K562 (cell line): ENCODE measurements at regions not wholly inside any gene's neighbourhood (a gene's known extent, or its start where the extent isn't known, plus 50 kb on each side); places are given as distances from the start of the nearest gene placed in this dataset.

Experiments
- CHD4 ChIP-seq: fragments of 200-600 bp; sonication (generic); IDR thresholded peaks from 3 replicates; pipeline ENCODE4 v1.6.1; 2012; ENCODE audit warnings: low read depth, mild to moderate bottlenecking, mixed read lengths, low read length, inconsistent platforms; ENCODE audit not compliant: insufficient read depth, insufficient replicate concordance, poor library complexity, severe bottlenecking
- ETV5 ChIP-seq: sonication (generic); formaldehyde crosslinking; IDR thresholded peaks from 2 replicates; pipeline ENCODE4 v1.4.0; 2020; ENCODE audit warnings: low read depth, mild to moderate bottlenecking, missing genetic modification reagents
- GTF2F1 ChIP-seq: IDR thresholded peaks from 2 replicates; pipeline ENCODE4 v1.6.1; 2011; ENCODE audit warnings: low read depth, low read length, improper control_type of control experiment
- MAFG ChIP-seq: fragments of 450-650 bp; conservative IDR thresholded peaks from 2 replicates; pipeline ENCODE4 v1.6.1; 2016; ENCODE audit warnings: missing genetic modification characterization, missing compliant biosample characterization
- PRDM10 ChIP-seq: fragments of 450-650 bp; IDR thresholded peaks from 2 replicates; pipeline ENCODE4 v1.6.1; 2018; ENCODE audit not compliant: partially characterized antibody
- TEAD4 ChIP-seq, 2 experiments: sonication (generic) in 1 of 2; formaldehyde crosslinking in 1 of 2; IDR thresholded peaks; 2 replicates each; pipeline versions ENCODE4 v1.6.1 to v1.8.0; 2012 to 2022; ENCODE audit warnings: borderline replicate concordance in 1 of 2, inconsistent platforms in 1 of 2, low read length in 1 of 2, mild to moderate bottlenecking in 1 of 2, missing genetic modification reagents in 1 of 2
- ZNF785 ChIP-seq: fragments of 250-450 bp; sonication (Bioruptor Pico); IDR thresholded peaks from 2 replicates; pipeline ENCODE4 v1.4.0; 2020; ENCODE audit warnings: mild to moderate bottlenecking

GRCh38 chr12:96121271-96121711 lies 72.9 kb upstream of the ELK3 start:
- TF ChIP-seq TEAD4 (IDR thresholded peaks at IDR 0.05; ENCODE audit: low read length), result no peak
- no peak for TF ChIP-seq TEAD4 (CRISPR knock-in tag; IDR thresholded peaks at IDR 0.05; ENCODE audit: borderline replicate concordance)
- no peak for TF ChIP-seq ETV5 (CRISPR knock-in tag)
- no peak for TF ChIP-seq PRDM10
- no peak for TF ChIP-seq MAFG (tag)
- TF ChIP-seq ZNF785, result no peak
- no peak for TF ChIP-seq GTF2F1
- TF ChIP-seq CHD4, result no peak
